Ovary (tissue), 7 donors: ENCODE measurements at regions not wholly inside any gene's neighbourhood (a gene's known extent, or its start where the extent isn't known, plus 50 kb on each side); places are given as distances from the start of the nearest gene placed in this dataset.
"Not testable (repeated sequence)": the region's sequence is repeated elsewhere in the genome, so short reads cannot be mapped to it uniquely, and the experiment has no call there.

Experiments used
- DNase-seq, 5 donors: peaks; one replicate each; pipeline ENCODE4 v3.0.0-alpha.2; 2019 to 2020
- H3K27ac ChIP-seq, 2 donors: fragments of 200-600 bp; one replicate each; pipeline versions ENCODE4 v1.5.1 to v1.8.0; 2019 to 2022
- H3K27me3 ChIP-seq: fragments of 200-600 bp; one replicate; pipeline ENCODE4 v1.8.0; 2022
- H3K36me3 ChIP-seq: fragments of 200-600 bp; sonication (generic); one replicate; pipeline ENCODE4 v1.5.1; 2019
- H3K4me1 ChIP-seq: one replicate; pipeline ENCODE4 v1.8.1; 2013; ENCODE audit warnings: mild to moderate bottlenecking, moderate library complexity; ENCODE audit not compliant: insufficient read depth
- H3K4me3 ChIP-seq: fragments of 200-600 bp; sonication (generic); one replicate; pipeline ENCODE4 v1.5.1; 2017
- H3K9me3 ChIP-seq, 2 donors: fragments of 200-600 bp in 1 of 2; sonication (generic) in 1 of 2; one replicate each; pipeline versions ENCODE4 v1.5.1 to v1.8.1; 2013 to 2019; ENCODE audit warnings: mild to moderate bottlenecking in 1 of 2, moderate library complexity in 1 of 2
- EP300 ChIP-seq: sonication (generic); formaldehyde crosslinking; IDR thresholded peaks from one replicate; pipeline ENCODE4 v1.6.1; 2017; ENCODE audit warnings: antibody characterized with exemption
- POLR2A ChIP-seq: fragments of 450-650 bp; IDR thresholded peaks from one replicate; pipeline ENCODE4 v1.6.1; 2017; ENCODE audit warnings: antibody characterized with exemption, mild to moderate bottlenecking, moderate library complexity
- WGBS, 3 donors: extraction: QIAGEN DNeasy Blood & Tissue Kit in 1 of 3; methylation state at CpG; one replicate each; pipeline versions ENCODE4 v1.1.5 to v1.1.7; 2013 to 2017; 5-methylcytosine and 5-hydroxymethylcytosine counted together
- intact Hi-C, 4 donors: fragments of 100-400 bp; cut with DNase I; formaldehyde crosslinking; loops; one replicate each; pipeline versions ENCODE4 v1.11.0 to v1.15.1; 2022 to 2023
- TF ChIP-seq, protein P1 (sequence below), 3 donors: fragments of 450-650 bp in 2 of 3; fragments of 200-600 bp in 1 of 3; IDR thresholded peaks; one replicate each; pipeline versions ENCODE4 v1.5.1 to v1.8.0; 2016 to 2022; ENCODE audit warnings: antibody characterized with exemption in 3 of 3, mild to moderate bottlenecking in 1 of 3
- donor health status: DM: no; HTN: no; CAD: no; lungs with moderate emphysema.
- donor health status: DM: no; HTN: no; CAD: no.
- donor health status: Bipolar disorder and iron deficiency.
- donor health status: DM: no; HTN: no; CAD: no.
- donor health status: DM: yes; HTN: yes; CAD: no.

DNA sequence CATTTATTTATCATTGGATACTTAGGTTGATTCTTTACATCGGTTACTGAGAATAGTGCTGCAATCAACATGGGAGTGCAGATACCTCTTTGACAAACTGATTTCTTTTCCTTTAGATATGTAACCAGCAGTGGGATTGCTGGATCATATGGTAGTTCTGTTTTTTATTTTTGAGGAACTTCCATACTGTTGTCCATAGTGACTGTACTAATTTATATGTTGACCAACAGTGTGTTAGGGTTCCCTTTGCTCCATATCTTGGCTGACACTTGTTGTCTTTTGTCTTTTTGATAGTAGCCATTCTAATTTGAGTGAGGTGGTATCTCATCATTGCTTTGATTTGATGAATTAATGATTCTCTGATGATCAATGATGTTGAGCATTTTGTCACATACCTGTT is 137.3 kb upstream of the PITX1 start:
- H3K4me1 ChIP-seq = no peaks in the 10 kb centered on the region
- H3K27ac ChIP-seq = no peak overlapping the region
- TF ChIP-seq POLR2A = no peak
- no peak for DNase-seq
- intact Hi-C loops = no loop called here
- H3K4me3 ChIP-seq = no peak overlapping the region
- 86 to 90% (median 87%) methylated on average over 1 of the region's 1 CpG for WGBS, 3 donors
- H3K9me3 ChIP-seq = no peaks in the 10 kb centered on the region
- no peaks in the 10 kb centered on the region for H3K27me3 ChIP-seq
- no peaks in the 10 kb centered on the region for H3K36me3 ChIP-seq

DNA sequence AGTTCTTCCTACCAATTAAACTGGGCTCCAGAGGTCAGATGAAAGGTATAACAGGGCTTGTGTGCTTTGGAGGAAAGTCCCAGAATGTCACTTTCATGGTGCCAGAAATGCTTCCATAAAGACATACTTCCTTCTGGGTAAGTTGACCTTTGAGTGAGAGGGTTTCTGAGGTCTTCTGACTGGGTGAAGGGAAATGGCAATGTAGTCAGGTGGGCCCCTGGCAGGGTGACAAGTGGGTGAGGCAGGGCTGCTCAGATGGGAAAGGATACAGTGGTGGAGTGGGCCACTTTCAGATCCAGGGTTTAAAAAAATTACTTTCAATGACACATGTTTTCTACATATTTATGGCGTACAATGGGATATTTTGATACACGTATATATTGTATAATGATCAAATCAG is 136.5 kb upstream of the PITX1 start:
- intact Hi-C loops = no loop called here
- Histone ChIP-seq H3K27ac (no peak overlapping the region), H3K27me3 (no peaks in the 10 kb centered on the region), H3K4me3 (no peak overlapping the region), H3K4me1 (no peaks in the 10 kb centered on the region), H3K9me3 (no peaks in the 10 kb centered on the region), H3K36me3 (no peaks in the 10 kb centered on the region)
- WGBS, 3 donors = 81 to 94% (median 84%) methylated on average over 2 of the region's 2 CpGs
- TF ChIP-seq POLR2A = no peak
- TF ChIP-seq EP300 = no peak
- TF ChIP-seq, protein P1, sequence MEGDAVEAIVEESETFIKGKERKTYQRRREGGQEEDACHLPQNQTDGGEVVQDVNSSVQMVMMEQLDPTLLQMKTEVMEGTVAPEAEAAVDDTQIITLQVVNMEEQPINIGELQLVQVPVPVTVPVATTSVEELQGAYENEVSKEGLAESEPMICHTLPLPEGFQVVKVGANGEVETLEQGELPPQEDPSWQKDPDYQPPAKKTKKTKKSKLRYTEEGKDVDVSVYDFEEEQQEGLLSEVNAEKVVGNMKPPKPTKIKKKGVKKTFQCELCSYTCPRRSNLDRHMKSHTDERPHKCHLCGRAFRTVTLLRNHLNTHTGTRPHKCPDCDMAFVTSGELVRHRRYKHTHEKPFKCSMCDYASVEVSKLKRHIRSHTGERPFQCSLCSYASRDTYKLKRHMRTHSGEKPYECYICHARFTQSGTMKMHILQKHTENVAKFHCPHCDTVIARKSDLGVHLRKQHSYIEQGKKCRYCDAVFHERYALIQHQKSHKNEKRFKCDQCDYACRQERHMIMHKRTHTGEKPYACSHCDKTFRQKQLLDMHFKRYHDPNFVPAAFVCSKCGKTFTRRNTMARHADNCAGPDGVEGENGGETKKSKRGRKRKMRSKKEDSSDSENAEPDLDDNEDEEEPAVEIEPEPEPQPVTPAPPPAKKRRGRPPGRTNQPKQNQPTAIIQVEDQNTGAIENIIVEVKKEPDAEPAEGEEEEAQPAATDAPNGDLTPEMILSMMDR (IDR thresholded peaks at IDR 0.05) = no peak
- no peak for DNase-seq

DNA sequence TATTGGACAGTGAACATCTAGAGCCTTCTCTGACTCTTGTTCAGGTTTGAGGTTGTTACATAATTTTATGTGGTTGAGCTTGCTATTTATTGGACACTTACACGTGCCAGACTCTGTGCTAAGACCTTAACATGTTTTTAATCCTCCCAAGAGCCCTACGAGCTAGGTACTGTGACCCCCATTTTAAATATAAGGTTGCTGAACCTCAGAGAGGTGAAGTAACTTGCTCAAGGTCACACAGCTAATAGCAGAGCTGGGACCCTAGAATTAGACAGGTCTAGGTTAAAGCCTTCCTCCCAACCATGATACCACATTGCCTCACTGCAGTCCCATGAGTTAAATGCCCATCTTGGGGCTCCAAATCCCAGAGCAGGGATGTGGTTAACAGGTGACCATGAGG is 135.7 kb upstream of the PITX1 start:
- H3K4me1 ChIP-seq = no peaks in the 10 kb centered on the region
- H3K9me3 ChIP-seq = no peaks in the 10 kb centered on the region
- H3K4me3 ChIP-seq = no peak overlapping the region
- H3K36me3 ChIP-seq = no peaks in the 10 kb centered on the region
- H3K27me3 ChIP-seq = no peaks in the 10 kb centered on the region
- DNase-seq = no peak
- 34 to 40% (median 34%) methylated on average over 2 of the region's 2 CpGs for WGBS, 3 donors
- H3K27ac ChIP-seq = no peak overlapping the region
- intact Hi-C loops = no loop called here
- TF ChIP-seq EP300 (no peak), POLR2A (no peak)
- TF ChIP-seq, protein P1 (IDR thresholded peaks at IDR 0.05) = no peak

DNA sequence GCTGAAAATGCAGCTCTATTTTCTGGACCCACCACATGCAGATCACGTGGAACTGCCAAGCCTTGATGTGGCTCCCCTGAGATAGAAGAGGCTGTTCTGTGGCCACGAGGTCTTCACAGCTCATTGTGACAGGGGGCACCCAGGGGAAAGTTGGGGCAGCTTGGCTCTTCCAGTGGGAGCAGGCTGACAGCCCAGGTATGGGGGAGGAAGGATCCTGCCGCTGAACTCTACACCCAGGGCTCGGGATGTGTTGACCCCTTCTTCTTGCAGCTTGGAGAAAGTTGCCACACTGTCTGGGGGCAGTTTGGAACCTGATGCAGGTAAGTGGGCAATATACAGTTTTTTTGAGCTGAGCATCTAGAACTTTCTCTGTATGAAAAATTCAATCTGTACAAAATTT is 133.6 kb upstream of the PITX1 start:
- intact Hi-C loops = no loop called here
- 31 to 44% (median 33%) methylated on average over 4 of the region's 4 CpGs for WGBS, 3 donors
- TF ChIP-seq POLR2A (no peak), EP300 (no peak)
- TF ChIP-seq, protein P1 (IDR thresholded peaks at IDR 0.05) = no peak
- DNase-seq = no peak
- Histone ChIP-seq H3K27me3 (no peaks in the 10 kb centered on the region), H3K36me3 (no peaks in the 10 kb centered on the region), H3K4me3 (no peak overlapping the region), H3K4me1 (no peaks in the 10 kb centered on the region), H3K27ac (no peak overlapping the region), H3K9me3 (no peaks in the 10 kb centered on the region)

DNA sequence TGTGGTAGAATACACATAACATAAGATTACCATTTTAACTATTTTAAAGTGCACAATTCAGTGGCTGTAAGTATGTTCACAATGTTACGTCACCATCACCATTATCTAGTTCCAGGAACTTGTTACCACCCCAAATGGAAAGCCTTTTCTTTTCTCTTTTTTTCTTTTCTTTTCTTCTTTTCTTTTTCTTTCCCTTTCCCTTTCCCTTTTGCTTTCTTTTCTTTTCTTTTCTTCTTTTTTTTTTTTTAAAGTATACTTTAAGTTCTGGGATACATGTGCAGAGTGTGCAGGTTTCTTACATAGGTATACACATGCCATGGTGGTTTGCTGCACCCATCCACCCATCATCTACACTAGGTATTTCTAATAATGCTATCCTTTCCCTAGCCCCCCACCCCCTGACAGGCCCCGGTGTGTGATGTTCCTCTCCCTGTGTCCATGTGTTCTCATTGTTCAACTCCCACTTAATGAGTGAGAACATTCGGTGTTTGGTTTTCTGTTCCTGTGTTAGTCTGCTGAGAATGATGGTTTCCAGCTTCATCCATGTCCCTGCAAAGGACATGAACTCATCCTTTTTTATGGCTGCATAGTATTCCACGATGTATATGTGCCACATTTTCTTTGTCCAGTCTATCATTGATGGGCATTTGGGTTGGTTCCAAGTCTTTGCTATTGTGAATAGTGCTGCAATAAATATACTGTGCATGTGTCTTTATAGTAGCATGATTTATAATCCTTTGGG is 131.0 kb upstream of the PITX1 start:
- H3K4me1 ChIP-seq, intact Hi-C loops, H3K4me3 ChIP-seq, H3K9me3 ChIP-seq, H3K27ac ChIP-seq, H3K36me3 ChIP-seq, H3K27me3 ChIP-seq, DNase-seq: not testable (repeated sequence)
- 74 to 92% (median 79%) methylated on average over 4 of the region's 4 CpGs for WGBS, 3 donors
